SU-DHL-6 (cell line): ENCODE measurements at regions not wholly inside any gene's neighbourhood (a gene's known extent, or its start where the extent isn't known, plus 50 kb on each side); places are given as distances from the start of the nearest gene placed in this dataset.
A peak's percentile ranks its signal among the peaks of the same experiment; 100 is the strongest.

Experiments used
- H2AFZ ChIP-seq: fragments of 200-600 bp; sonication (generic); 2 replicates; pipeline ENCODE4 v1.6.1; 2014; ENCODE audit warnings: low read depth, mild to moderate bottlenecking, moderate library complexity, mixed read lengths, antibody characterized with exemption, low read length; ENCODE audit not compliant: severe bottlenecking
- H3F3A ChIP-seq: fragments of 200-600 bp; shearing (Covaris generic); 2 replicates; pipeline ENCODE4 v1.6.0; 2016; ENCODE audit warnings: antibody characterized with exemption, mild to moderate bottlenecking; ENCODE audit not compliant: insufficient read depth
- H3K27ac ChIP-seq: fragments of 200-600 bp; sonication (generic); 2 replicates; pipeline ENCODE4 v1.5.1; 2016; ENCODE audit warnings: low read depth, mild to moderate bottlenecking, low read length, moderate library complexity, mixed read lengths
- H3K27me3 ChIP-seq: fragments of 200-600 bp; sonication (generic), shearing (Covaris generic); 2 replicates; pipeline ENCODE4 v1.6.0; 2014; ENCODE audit warnings: mild to moderate bottlenecking, low read length
- H3K36me3 ChIP-seq: fragments of 200-600 bp; sonication (generic); 2 replicates; pipeline ENCODE4 v1.6.1; 2014; ENCODE audit warnings: mild to moderate bottlenecking, low read length, mixed read lengths
- H3K4me2 ChIP-seq: fragments of 300-600, 200-600 bp; shearing (Covaris generic), sonication (generic); 2 replicates; pipeline ENCODE4 v1.6.0; 2014; ENCODE audit warnings: low read length, low read depth, mild to moderate bottlenecking; ENCODE audit not compliant: poor library complexity, severe bottlenecking
- H3K4me3 ChIP-seq: fragments of 200-600 bp; sonication (generic); 2 replicates; pipeline ENCODE4 v1.5.1; 2014; ENCODE audit warnings: antibody characterized with exemption, low read length, mild to moderate bottlenecking, mixed read lengths; ENCODE audit not compliant: insufficient read depth, poor library complexity, severe bottlenecking
- H3K79me2 ChIP-seq: fragments of 200-600 bp; sonication (generic); 2 replicates; pipeline ENCODE4 v1.6.1; 2014; ENCODE audit warnings: mild to moderate bottlenecking, low read length, moderate library complexity; ENCODE audit not compliant: insufficient read depth
- H3K9ac ChIP-seq: fragments of 200-600 bp; sonication (generic); 2 replicates; pipeline ENCODE4 v1.7.0; 2014; ENCODE audit warnings: mild to moderate bottlenecking, low read length
- H3K9me2 ChIP-seq: fragments of 200-600 bp; sonication (generic); replicated peaks from 2 replicates; pipeline ENCODE4 v1.6.1; 2014; ENCODE audit warnings: low read length; ENCODE audit not compliant: insufficient read depth
- H3K9me3 ChIP-seq: fragments of 200-600 bp; sonication (generic); 2 replicates; pipeline ENCODE4 v1.6.1; 2014; ENCODE audit warnings: low read length, mixed read lengths; ENCODE audit not compliant: insufficient read depth
- H4K20me1 ChIP-seq: fragments of 200-600 bp; sonication (generic); 2 replicates; pipeline ENCODE4 v1.6.1; 2014; ENCODE audit warnings: low read depth, mild to moderate bottlenecking, antibody characterized with exemption, low read length, moderate library complexity, mixed read lengths
- EZH2phosphoT487 ChIP-seq: fragments of 200-600 bp; sonication (generic), shearing (Covaris generic); conservative IDR thresholded peaks from 2 replicates; pipeline ENCODE4 v1.6.1; 2018; ENCODE audit warnings: mild to moderate bottlenecking, antibody characterized with exemption, low read length, moderate library complexity, mixed read lengths
- TF ChIP-seq, protein P1 (sequence below): fragments of 200-600 bp; sonication (generic); IDR thresholded peaks from one replicate; pipeline ENCODE4 v1.5.1; 2017; ENCODE audit warnings: antibody characterized with exemption, mild to moderate bottlenecking, low read length, moderate library complexity; ENCODE audit not compliant: insufficient read depth, poor library complexity, severe bottlenecking

DNA sequence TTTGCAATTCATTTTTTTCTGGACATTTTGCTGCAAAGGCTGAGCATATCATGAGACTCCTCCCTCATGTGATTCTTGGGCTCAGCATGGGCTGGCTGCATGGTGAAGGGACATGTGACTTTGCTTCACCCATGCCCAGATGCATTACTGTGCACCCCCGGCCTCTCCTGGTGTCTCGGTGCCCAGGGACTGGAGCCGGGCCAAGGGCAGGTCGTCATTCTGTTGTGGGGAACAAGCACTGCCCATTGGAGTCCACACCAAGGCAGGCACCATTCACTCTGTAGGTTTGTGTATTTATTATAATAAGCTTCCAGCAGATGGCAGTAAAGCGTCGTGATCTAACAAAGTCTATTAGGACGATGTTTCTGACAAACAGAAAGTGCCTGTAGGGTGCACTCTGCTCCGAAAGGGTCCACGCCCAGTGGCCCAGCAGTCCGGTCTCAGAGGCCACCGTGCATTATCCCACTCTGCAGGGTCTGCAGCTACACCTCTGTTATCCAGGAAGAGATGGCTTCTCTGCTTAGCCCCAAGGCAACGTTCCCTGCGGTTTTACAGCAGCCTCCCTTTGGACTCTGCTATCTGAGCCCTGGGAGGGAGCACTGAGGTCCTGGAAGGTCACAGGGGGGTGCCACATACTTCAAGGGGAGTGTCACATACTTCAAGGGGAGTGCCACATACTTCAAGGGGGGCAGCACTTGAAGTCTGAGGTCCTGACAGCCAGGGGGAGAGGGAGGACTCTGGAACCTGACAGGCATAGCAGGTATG is 219.6 kb downstream of the TSN start:
- no peak overlapping the region for H3K9ac ChIP-seq
- TF ChIP-seq, protein P1, sequence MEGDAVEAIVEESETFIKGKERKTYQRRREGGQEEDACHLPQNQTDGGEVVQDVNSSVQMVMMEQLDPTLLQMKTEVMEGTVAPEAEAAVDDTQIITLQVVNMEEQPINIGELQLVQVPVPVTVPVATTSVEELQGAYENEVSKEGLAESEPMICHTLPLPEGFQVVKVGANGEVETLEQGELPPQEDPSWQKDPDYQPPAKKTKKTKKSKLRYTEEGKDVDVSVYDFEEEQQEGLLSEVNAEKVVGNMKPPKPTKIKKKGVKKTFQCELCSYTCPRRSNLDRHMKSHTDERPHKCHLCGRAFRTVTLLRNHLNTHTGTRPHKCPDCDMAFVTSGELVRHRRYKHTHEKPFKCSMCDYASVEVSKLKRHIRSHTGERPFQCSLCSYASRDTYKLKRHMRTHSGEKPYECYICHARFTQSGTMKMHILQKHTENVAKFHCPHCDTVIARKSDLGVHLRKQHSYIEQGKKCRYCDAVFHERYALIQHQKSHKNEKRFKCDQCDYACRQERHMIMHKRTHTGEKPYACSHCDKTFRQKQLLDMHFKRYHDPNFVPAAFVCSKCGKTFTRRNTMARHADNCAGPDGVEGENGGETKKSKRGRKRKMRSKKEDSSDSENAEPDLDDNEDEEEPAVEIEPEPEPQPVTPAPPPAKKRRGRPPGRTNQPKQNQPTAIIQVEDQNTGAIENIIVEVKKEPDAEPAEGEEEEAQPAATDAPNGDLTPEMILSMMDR, result peak; percentile 59
- no peak for TF ChIP-seq EZH2phosphoT487
- H2AFZ ChIP-seq, result no peak overlapping the region
- no peaks in the 10 kb centered on the region for H3F3A ChIP-seq
- peak overlapping the region; percentile 20 for H3K4me2 ChIP-seq
- no peaks in the 10 kb centered on the region for H3K36me3 ChIP-seq
- no peaks in the 10 kb centered on the region for H3K79me2 ChIP-seq
- no peaks in the 10 kb centered on the region for H3K9me2 ChIP-seq
- no peaks in the 10 kb centered on the region for H3K9me3 ChIP-seq
- no peaks in the 10 kb centered on the region for H3K27me3 ChIP-seq
- H4K20me1 ChIP-seq, result no peaks in the 10 kb centered on the region
- no peak overlapping the region for H3K27ac ChIP-seq
- H3K4me3 ChIP-seq, result no peak overlapping the region

DNA sequence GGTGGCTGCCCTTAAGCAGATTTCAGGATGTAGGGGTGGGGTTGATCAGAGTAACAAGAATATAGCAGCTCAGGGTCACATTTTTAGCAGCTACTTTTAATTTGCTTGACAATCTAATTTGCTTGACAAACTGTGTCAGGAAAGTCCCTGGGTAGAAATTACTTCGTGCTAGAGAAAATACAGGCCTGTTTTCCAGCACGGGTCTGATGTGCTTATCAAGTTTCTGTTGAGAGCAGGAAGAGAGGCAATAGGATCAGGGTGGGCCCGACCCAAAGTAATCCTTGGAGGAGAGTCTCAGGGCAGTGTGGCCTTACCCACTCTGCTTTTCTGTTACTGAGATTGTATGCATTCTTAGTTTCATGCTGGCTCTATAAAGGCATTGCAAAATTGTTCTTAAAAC is 221.5 kb downstream of the TSN start:
- Histone ChIP-seq H3K9ac (no peak overlapping the region), H3K27ac (no peak overlapping the region), H2AFZ (no peak overlapping the region)

DNA sequence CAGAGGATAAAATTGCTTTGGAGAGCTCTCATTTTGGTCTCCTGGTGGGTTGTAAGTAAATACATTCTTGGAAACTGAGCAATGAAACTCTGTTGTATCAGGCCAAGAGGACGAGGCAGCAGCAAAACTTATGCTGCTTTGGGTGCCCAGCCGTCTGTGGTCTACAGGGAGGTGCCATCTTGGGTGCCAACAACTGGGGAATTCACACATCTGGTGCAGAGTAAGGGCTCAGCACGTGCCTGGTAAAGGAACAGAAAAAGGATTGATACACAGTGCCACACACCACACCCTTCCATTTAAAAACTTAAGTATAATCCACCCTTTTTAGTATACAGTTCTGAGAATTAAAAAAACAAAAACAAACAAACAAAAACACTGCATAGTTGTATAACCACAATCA is 221.9 kb downstream of the TSN start:
- no peak overlapping the region for H3K9ac ChIP-seq
- no peaks in the 10 kb centered on the region for H3K36me3 ChIP-seq
- no peak overlapping the region for H3K4me3 ChIP-seq
- H3K9me2 ChIP-seq, result no peaks in the 10 kb centered on the region
- no peaks in the 10 kb centered on the region for H3K79me2 ChIP-seq
- H3F3A ChIP-seq, result no peaks in the 10 kb centered on the region
- H4K20me1 ChIP-seq, result no peaks in the 10 kb centered on the region
- TF ChIP-seq, protein P1, result no peak
- TF ChIP-seq EZH2phosphoT487, result no peak
- no peak overlapping the region for H3K4me2 ChIP-seq
- no peak overlapping the region for H3K27ac ChIP-seq
- no peaks in the 10 kb centered on the region for H3K9me3 ChIP-seq
- no peaks in the 10 kb centered on the region for H3K27me3 ChIP-seq
- no peak overlapping the region for H2AFZ ChIP-seq

More for the DNA sequence above, 221.5 kb downstream of the TSN start:
- Histone ChIP-seq H3K9me3 (no peaks in the 10 kb centered on the region), H3K9me2 (no peaks in the 10 kb centered on the region), H3K4me3 (no peak overlapping the region), H4K20me1 (no peaks in the 10 kb centered on the region), H3K4me2 (no peak overlapping the region), H3K36me3 (no peaks in the 10 kb centered on the region), H3K79me2 (no peaks in the 10 kb centered on the region), H3F3A (no peaks in the 10 kb centered on the region), H3K27me3 (no peaks in the 10 kb centered on the region)
- TF ChIP-seq, protein P1, result no peak
- TF ChIP-seq EZH2phosphoT487, result no peak
